Ammon's horn (tissue), 1 donor: ENCODE measurements at regions not wholly inside any gene's neighbourhood (a gene's known extent, or its start where the extent isn't known, plus 50 kb on each side); places are given as distances from the start of the nearest gene placed in this dataset.
"Not testable (repeated sequence)": the region's sequence is repeated elsewhere in the genome, so short reads cannot be mapped to it uniquely, and the experiment has no call there.

Experiments
- DNase-seq: peaks from one replicate; pipeline ENCODE4 v3.0.0-alpha.2; 2016; ENCODE audit warnings: low spot score

GRCh38 chr6:147674099-147674498, 165.6 kb downstream of the SAMD5 start:
- no peak for DNase-seq

DNA sequence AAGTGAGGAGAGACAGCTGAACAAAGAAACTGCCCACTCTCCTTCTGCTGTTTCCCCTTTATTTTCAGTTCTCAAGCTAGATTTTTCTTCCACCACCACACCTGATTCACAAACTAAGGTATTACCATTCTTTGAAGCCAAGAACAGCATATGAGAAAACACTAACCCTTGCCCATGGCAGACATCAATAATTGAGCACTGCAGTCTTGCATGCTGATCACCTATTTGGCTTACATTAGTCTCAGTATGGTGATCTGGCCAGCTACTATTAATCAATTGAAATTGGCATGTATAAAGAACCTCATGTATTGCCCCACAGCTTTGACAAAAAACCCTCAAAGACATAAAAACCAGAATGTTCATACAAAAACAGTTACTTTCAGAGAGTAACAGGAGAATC, 166.3 kb downstream of the SAMD5 start:
- no peak for DNase-seq

DNA sequence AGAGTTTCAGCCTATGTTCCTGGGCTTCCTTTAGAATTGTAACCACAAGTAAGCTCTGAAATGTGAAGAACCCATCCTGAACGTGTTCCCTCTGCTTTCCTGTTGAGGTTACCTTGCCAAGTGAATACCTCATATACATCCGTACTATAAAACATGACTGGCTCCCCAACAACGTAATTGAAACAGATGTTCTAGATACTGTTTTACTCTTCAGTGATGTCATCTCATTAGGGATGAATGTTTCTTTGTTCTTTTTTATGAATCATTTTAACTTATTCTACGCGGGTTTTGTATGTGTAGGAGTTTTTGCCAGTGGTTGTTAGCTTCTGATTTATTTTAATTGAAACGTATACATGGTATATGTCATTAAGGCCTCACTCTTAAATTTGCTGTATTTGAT, 166.8 kb downstream of the SAMD5 start:
- DNase-seq: no peak

- DNase-seq: no peak
These were observed 168.2 kb downstream of the SAMD5 start for GRCh38 chr6:147676495-147677199.

DNA sequence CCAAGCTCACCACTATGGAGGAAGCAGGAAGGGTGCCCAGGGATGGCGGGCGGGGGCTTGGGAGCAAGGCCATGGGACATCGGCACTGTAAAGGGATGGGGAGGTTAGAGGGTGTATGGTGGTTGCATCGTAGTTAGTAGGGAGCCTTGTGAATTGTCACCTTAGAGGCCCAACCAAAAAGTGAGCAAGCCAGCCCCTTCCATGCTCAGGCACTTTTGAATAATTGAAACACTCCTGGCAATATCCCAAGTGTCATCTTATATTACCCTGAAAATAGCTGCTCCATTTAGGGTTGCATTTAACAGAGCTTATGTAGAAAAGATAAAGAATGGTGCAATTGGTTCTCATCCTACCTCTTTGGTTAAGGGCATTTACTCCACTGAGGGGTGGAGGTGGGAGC, 169.2 kb downstream of the SAMD5 start:
- DNase-seq: no peak

- no peak for DNase-seq
These were observed 169.8 kb downstream of the SAMD5 start for GRCh38 chr6:147678253-147678652.

DNA sequence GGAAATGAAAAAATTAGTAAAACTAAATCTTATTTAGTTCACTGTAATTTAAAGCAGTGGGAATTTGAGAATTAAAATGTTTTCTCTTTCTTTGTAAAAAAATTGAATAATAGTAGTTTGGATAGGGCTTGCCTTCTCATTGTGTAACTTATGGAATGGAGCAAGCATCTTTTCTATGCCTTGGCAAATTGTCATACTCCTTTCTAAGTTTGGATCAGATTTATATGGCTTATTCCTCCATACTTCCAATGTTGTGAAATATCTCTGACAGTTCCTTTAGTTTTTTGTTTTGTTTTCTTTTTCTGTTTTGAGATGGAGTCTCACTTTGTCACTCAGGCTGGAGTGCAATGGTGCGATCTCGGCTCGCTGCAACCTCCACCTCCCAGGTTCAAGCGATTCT, 176.4 kb downstream of the SAMD5 start:
- DNase-seq: no peak

GRCh38 chr6:147689398-147689797, 180.9 kb downstream of the SAMD5 start:
- DNase-seq: no peak

DNA sequence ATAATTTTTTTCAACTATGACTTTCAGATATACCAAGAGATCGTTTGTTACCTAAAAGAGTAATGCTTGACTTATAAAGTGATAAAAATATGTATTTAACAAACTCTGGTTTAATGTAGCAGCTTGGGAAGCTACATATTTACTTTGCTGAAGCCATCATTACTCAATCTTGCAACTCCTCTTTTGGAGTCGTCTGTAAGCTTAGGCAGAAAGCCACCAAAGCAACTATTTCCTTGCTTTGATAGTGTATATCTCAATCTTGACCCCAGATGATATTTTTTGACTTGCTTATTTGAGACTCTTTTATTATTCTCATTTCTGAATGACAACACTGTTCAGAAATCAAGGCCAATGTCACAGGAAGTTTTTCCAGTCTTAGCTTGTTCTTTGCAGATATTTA, 183.0 kb downstream of the SAMD5 start:
- DNase-seq: no peak

- DNase-seq: no peak
These were observed 184.7 kb downstream of the SAMD5 start for GRCh38 chr6:147693181-147693580.

DNA sequence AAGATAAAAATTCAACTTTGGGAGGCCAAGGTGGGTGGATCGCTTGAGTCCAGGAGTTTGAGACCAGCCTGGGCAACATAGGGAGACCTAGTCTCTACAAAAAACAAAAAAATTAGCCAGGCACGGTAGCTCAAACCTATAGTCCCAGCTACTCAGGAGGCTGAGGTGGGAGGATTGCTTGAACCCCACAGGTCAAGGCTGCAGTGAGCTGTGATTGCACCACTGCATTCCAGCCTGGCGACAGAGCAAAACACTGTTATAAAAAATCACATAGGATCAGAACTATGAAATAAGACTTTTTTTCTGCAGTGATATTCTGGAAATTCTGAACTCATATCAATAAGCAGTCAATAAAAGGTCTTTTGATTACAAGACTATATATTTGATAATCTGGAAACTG, 186.1 kb downstream of the SAMD5 start:
- not testable (repeated sequence) for DNase-seq

DNA sequence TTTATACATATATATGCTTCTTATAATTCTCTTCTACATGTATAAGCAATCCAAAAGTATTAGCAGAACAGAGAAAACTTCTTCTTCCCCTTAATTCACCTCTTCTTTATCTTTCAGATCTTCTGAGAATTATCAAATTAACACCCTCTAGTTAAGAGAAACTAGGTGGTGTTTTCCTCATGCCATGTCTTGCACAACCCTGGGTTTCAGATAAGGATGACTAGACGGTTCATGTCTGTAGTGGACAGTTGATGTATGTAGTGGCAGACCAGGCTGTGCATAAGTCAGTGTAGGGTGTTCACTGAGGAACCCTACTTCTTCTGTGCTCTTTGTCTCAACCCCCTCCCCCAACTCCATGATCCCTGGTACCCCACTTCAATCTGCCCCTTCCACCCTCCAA, 187.3 kb downstream of the SAMD5 start:
- no peak for DNase-seq

DNA sequence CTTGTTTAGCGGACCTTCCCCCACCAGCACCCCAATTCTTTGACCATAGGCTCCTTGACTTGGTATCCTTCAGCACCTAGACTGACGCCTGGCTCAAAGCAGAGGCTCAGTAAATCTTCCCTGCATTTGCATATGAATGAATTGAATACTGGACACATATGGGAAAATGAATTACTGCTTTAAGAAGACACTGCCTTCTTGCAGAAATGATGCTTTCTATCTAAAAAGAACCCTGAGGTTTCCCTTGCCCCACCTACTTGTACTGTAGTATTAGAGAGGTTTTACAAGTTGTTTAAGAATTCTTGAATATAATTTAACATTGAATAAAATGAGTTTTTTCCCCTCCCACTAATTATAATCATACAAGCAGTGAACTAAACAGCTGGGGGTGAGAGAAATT, 190.7 kb downstream of the SAMD5 start:
- DNase-seq: no peak

DNA sequence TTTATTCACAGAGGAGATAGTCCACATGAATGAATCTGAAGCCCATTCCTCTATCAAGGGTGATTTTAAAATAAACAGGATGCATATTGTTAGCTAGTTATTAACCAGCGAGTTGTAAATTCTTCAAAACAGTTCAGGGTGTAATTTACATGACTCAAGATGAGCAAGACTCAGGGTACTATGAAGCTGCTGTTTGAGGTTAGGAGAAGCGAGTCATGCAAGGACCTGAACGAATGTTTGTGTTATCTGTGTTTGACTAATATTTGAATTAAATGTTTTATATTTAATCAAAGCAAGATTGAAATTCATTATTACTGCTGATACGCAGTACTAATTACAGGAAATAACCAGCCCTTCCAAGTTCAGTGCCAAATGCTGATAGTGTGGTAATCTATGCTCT, 191.1 kb downstream of the SAMD5 start:
- DNase-seq: no peak

DNA sequence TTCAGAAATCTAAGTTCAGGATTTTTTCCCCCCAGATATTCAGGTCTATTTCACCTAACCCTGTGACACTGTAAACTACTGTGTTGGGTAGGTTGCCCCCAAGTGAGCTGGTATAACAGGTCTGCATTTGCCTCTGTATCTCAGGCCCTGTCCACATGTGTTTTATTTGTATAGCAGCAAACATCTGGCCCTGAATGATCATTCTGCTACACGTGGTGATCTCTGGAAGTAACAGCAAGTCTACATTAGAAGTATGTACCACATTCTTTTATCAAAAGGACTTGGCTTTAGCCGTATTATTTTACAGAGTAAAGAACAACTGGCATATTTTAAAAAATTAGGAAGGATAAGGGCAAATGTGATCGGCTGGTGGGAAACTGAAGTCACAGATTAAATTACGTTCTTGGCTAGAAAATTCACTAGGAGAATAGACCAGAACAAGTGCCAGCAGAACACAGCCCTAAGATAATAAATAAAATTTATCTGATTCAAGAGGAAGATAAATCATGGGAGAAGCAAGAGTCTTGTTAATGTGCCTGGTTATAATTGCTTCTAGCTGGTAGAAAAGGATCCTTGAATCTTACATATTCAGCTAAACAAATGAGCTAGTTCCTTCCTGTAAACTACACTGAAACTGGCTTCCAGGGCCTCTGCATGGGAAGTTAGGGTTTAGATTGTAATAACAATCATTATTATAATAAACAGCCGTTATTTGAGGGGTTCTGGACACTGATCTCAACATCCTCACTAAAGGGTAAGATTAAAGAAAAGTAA, 192.1 kb downstream of the SAMD5 start:
- no peak for DNase-seq

DNA sequence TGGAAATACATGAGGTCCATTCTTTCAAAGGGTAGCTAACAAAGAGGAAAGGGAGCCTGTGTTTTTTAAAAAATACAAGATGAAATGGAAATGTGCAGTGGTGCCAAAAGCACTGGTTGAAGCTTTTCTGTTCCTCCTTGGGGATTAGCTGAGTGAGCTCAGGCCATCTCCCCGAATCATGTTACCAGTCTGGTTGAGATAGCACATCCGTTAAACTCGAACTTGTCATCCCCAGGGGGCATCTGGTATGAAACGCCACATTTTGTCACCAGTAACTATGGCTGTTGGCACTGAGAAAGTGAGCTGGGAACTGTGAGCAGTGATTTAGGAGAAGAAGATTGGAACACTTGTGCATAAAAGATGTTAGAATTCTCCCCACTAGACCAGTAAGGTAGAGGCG, 196.2 kb downstream of the SAMD5 start:
- no peak for DNase-seq

DNA sequence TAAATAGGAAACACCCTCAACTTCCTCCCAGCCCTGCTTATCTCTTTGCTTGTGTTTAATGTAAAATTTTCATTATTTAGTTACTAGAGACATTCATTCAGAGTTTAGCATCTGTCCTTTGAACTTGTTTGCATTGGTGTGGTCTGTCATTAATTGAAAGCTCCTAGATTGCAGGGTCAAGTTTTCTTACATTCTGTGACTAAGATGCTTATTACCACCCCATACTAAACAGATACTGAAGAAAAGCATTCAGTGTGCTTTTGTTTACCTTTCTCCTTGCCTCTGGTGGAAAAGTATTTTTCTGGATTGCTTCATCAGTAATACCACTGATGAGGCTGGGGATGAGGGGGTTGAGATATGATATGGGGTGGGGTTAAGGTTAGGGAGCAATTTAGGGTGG, 199.0 kb downstream of the SAMD5 start:
- DNase-seq: no peak

DNA sequence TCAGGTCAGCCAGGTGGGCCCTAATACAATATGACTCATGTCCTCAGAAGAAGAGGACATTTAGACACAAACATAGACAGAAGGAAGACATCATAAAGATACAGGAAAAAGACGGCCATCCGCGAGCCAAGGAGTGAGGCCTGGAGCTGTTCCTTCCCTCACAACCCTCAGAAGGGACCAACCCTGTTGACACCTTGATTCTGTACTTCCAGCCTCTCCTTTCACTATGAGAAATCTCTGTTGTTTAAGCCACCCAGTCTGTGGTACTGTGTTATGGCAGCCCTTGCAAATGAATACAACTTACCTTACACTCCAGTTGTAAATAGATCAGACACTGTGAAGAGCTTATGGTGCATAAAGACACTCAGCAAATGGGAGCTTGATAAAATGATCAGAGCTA, 199.7 kb downstream of the SAMD5 start:
- no peak for DNase-seq

DNA sequence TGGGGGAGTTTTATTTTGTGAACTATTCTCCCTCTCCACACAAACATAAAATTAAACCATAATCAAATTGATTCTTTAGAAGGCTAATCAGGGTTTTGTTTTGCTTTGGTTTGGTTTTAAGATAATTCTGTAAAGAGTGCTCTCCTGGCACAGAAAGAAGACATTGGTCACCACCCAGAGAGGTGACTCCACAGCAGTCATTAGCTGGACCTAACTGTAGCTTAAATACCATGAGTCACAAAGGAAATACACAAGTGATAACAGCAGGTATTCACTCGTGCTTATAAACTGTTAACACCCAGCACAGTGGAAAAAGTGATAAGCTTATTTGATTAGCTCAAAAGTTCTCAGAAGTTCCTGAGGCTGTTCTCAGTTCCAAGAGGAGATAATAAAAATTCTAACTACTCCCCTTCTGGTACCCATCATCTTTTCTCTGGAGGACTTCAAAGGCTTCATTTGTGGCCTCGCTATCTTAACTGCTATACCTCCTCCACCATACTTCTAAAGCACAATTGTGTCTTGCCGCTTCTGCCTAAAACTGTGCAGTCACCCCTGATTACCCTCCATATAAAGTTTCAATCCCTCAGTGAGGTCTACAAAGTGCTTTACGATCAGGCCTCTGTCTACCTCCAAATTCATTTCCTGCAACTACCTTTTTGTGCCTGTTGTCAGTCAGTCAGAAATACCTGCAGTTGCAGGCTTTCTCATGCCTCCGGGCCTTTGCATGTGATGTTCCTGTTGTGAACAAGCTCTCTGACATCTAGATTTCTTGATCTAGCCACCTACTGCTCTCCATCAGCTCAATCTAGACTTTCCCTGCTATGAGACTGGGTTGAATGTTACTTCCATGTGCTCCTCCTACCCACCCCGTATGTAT, 201.1 kb downstream of the SAMD5 start:
- no peak for DNase-seq

DNA sequence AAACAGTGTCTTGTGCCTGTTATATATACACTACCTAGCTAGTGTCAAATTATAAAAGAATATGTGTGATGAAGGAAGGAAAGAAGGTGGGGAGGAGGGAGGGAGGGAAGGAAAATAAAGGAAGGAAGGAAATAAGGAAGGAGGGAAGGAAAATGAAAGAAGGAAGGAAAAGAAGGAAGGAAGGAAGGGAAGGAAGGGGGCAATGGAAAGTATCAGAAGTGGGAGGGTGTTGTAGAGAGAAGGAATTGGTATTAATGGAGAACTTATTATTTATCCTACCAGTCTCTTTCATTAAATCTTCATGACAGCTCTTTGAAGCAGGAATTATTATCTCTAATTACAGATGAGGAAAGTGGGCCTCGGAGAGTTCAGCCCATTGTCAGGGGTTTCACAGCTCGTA, 202.4 kb downstream of the SAMD5 start:
- no peak for DNase-seq

GRCh38 chr6:147711476-147711875, 203.0 kb downstream of the SAMD5 start:
- DNase-seq: no peak

DNA sequence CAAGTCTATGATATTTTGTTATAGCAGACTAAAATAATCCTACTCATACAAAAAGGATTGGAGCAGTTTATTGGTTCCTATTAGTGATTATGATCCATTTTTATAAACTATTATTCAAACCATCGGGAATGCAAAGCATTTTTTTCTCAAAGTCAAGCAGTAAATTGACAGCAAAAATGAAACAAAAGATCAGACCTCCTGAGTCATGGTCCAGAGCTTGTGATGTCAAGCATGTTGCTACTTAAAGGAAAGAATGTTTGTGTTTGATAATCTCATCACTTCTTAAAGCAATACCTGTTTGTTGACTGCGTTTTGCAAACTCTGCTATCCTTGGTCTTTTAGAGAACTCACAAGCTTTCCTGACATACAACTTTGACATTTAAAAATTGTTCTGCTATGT, 204.4 kb downstream of the SAMD5 start:
- DNase-seq: no peak

GRCh38 chr6:147715035-147715434, 206.5 kb downstream of the SAMD5 start:
- no peak for DNase-seq
